ENCODE measurements at regions not wholly inside any gene's neighbourhood (a gene's known extent, or its start where the extent isn't known, plus 50 kb on each side); places are given as distances from the start of the nearest gene placed in this dataset.

DNA sequence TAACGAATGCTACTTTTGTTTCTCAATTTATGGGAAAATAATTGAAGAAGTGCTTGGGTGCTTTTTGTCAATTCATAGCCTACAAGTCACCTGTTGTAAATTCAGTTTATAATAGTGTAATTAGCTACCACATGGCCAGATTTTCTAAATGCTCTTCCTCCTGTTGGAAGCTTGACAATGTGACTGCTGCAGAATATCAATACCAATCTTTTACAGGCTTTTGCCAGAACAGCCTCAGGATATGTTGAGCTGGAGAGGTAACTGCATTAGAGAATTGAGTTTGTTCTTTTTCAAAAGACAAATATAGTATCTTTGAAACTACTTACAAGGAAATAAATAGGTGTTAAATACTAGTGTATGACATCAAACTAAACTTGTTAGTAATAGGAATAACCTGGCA lies 277.8 kb downstream of the POU4F1 start:
- DNase-seq, result no peak

DNA sequence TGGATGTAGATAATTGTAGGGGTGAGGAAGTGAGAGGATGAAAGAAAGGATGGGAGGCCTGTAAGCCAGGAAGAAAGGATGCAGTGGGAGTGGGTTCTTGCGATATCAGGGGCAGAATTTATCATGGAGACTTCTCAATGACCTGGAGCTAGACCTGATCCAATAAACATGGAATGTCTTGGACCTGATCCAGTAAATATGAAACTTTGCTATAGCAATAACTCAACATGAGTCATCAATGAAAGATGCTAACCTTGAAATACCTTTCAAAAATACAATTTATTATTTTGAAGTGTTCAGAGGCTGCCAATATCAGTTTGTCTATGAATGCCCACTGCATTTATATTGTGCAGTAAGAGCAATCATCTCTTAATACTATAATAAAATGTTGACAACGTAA lies 279.5 kb downstream of the POU4F1 start:
- no peak for DNase-seq

DNA sequence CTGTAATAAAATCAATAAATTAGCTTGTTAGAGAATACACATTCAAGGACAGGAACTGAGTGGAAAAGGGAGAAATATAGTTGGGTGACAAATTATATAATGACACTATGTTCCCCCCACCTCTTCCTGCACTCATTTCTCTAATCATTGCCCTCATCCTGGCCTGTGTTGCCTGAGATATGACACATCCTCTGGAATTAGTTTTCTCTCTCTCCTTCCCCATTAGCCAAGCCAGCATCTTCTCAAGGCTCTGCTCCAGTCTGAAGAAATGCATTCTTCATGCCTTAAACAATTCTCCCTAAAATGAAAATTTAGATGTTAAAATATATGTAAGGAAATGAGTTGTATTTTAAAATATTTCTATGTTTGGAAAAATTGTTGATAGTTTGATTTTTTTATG lies 280.3 kb downstream of the POU4F1 start:
- no peak for DNase-seq

DNA sequence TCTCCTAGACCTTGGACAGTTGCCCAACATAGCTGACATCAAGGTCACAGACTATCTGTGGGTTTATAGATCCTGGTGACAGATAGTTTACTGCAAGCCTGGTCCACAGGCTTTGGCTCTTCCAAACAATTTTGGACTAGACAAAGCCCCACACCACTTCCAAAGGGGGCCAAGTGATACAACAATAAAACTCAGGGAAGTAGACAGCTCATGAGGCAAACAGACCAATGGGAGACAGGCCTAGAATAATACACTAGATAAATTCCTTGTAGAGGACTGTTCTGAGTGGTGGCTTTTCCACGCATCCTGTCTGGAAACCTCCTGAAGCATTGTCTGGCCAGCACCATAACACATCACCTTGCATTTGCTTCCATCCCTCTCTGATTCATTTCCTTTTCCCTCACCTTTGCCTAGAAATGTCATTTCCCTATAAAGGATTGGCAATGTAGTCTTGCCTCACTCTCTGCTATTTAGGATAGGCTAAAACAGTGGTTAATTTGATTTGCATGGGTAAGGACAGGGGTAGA lies 284.2 kb downstream of the POU4F1 start:
- no peak for DNase-seq

DNA sequence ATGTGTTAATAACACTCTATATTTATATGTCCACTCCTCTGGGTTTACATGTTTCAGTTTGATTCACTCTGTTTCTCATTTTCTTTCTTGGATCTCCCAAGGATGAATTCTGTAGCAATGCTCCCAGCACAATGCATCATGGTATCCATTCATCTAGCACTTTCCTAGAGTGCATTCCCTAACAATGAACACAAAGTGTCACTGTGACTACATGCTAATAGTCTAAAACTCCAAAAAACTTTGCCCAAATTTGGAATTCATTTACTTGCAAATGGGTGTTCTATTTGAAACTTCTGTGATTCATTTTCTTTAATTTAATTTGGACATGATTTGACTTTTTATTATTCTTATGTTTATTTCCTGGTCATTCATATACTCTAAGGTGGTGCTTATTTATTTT lies 286.3 kb downstream of the POU4F1 start:
- DNase-seq, result no peak

DNA sequence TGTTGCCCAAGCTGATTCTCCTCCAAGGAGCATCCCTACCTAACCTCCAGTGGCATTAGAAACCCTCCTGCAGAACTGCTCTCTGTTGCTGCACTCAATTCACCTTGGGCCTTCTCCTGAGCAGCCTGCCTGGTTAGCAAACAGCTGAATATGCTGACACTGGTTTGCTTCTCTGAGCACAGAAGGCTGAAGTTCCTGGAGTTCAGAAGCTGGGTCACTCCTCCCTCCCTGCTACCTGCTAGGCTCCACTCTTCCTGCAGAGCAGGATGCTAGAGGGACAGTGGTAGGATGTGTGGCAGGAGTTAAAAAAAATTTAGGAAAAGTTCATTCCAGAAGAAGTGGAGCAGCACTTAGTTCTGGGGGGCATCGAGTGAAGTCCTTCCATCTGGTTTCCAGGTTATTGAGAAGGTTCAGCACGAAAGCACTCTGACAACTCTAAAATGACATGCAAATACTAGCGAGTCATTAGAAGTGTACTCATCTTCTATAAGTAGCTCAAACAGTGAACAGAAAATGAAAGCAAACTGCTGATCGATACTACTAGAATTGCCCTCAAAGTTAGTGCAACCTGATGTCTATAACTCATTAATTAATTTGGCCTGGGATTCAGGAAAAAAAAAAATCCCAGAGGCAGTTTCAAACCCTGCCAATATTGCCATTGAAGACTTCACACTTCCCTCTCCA lies 293.7 kb downstream of the POU4F1 start:
- DNase-seq, result no peak

DNA sequence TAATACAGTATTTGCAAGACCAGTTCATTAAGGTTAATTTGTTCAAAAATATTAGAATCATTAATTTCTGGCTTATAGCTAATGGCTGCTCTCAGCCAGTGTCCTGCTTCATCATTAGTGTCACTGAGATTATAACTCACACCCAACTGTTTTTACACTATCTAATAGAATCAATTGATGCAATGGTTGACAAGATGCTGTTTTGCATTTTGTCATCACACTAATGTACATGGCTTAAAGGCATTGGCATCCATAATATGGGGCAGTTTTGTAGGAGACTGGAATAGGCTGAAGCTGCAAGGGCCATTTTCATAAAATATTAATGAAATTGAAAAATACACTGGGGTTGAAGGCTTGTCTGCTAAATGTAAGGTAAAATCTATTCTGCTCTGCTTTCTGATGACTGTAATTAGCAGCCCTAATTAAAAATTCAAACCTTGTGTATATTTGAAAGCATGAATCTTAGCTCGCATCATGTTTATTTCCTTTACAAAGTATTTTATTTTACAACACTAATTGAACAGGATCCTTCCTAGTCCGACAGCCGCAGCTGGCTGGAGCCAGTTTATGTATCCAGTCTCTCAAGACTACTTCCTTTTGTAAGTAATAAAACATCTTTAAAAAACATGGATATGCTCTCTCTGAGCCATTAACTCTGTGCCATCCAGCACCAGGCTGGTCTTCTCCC lies 296.7 kb downstream of the POU4F1 start:
- DNase-seq, result no peak

DNA sequence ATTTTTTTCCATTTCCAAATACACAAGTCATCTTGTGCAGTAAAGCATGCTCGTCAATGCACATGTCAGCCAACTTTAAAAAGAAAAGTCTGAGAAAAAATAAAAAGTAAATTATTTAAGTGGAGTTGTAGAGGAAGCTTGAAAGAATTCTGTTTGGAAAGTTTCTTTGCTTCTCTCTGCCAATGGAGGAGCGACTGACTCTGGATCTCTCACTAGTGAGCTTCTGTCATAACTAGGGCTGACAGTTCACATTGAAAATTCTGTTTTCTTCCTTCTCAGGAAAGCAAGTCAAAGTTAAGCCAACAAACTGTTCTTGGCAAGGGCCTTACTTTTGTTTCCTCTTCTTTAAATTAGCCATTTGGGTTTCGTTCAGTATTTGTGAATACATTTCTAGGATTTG lies 298.2 kb downstream of the POU4F1 start:
- no peak for DNase-seq

DNA sequence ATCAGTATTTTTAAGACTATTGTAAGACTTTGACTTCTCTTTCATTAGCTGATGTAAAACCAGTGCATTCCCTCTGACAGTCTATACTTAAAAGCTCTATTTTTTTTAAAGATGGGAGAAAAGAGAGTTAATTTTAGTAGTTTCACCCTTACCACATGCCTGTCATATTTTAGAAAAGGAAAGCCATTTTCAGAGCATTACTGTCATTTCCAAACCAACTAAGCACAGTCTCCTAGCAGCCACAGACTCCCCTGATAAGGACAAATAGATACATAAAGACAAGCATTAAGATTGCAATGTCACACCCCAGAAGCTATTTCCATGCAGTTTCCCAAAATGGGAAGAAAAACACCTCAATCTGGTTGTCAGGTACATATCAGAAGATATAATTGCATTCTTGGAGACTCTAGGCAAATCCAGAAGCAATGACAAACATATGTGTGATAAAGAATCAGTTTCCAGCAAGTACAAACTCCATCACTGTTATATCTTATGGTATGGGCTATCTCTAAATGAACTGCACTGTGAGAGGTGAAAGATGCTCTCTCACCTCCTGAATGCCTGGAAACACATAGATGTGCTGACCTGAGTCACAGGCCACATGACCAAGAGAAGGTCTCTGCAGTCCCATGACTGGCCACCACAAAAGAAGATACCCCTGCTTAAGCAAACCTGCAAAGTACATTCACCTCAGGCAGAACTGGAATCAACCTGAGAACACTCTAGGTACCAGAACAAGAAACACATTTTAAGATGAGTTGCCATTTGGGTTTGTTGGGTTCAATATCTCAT lies 303.3 kb downstream of the POU4F1 start:
- DNase-seq, result no peak

DNA sequence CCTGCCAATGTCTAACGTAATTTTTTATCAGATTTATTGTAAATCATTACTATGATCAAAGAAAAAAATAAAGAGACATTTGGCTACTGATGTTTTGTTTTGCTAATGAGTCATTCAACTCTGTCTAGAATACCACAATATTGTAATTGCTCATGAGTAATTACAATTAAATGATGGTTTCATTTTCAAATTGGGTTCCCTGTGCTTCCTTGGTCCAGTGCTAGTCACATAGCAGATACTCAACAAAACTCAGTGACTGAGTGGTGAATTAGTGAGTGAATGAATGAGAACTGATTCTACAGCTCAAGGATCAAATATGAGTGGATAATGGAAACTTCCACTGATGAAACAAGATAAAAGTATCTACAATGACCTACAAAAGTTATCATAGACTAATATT lies 304.7 kb downstream of the POU4F1 start:
- no peak for DNase-seq

DNA sequence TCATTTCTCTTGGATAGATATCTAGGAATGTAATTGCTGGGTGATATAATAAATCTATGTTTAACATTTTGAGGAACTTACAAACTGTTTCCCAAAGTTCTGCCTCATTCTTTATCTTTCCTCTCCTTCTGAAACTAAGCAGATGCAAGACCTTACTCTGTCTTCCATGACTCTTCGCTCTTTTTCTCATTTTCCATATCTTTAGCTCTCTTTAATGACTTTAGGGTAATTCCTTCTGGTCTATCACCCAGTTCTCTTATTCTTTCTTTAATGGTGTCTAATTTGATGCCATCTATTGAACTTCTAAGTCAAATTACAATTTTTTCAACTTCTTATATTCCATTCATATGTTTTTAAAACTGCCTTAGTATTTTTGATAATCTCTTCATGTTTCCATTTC lies 316.6 kb downstream of the POU4F1 start:
- DNase-seq, result no peak

DNA sequence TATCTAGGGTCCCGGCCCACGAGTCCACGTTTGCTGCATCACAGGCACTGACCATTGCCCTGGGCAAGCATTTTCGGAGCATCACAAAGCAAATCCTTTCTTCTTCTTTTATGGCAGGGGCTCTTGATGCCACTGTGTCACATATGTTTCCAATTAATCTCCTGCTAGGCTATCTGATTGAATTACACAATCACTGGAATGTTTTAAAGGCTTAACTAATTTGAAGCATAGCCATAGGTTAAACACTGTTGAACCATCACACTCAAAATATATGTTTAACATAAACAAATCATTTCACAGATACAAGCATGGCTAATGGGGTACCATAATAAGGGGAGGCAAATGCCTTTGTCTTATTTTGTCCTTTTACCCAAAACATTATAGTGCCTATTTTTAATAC lies 338.3 kb downstream of the POU4F1 start:
- no peak for DNase-seq

DNA sequence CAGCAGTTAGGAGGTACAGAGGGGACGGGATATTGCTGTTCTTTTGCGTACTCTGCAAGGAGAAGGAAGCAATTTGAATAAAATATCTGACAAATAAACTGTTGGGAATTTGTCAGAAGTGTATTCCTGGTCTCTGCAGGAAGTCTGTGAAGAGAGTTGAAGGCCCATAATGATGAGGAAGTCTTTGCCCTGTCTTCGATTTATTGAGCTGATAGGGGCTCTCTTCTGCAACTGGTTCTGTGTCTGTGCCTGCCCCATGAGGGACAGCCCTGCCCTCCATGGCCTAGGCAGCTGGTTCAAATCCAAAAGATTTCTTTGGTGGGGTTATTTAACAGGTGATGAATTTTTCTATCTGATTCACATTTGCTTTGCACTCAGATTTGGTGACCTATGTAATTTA lies 339.7 kb upstream of the EDNRB start:
- DNase-seq, result no peak

DNA sequence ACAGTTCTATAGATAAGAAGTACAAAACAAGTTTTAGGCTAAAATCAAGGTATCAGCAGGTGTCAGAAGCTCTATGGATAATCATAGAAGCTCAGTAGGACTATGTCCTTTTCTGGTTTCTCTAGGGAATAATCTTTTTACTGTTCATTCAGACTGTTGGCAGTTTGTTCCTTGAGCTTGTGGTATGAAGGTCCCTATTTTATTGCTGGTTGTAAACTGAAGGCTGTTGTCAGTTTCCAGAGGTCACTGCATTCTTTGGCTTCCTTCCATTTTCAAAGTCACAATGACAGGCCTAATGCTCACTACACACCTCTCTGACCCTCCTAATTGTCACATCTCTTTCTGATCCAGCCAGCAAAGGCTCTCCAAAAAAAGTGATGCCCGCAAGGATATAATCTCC lies 337.9 kb upstream of the EDNRB start:
- DNase-seq, result no peak

DNA sequence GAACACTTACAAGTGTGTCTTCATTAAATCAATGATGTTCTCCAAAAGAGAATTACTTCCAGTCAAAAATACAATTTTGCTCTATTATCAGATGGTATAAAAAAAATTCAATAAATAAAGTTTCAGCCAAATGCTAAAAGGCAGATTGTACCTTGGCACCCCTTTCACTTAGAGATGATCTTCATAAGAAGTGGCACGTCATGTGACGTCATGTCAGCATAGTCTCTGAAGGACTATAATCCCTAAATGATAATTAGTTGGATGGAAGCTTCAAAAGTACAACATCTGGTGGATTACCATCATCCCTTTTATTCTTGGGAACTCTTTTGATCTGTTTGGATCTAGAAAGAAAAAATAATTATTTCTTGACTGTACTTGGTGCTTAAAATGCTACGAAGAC lies 335.5 kb upstream of the EDNRB start:
- DNase-seq, result no peak

DNA sequence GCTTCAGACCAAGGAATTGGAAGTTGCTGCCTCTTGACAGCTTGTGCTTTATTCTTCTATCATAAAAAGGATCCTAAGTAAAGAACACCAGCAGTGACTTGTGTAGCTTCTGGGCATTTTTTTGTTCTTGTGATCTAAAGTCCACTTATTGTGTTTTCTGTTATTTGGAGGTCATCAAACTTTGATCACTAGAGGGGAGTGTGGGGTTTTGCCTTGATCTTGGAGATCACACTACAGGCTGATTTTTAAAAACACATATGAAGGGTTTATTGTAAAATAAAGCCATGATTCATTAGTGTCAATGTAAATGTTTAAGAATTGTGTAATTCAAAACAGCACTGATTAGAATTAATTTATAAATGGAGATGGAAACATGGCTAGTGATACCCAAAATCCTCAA lies 328.7 kb upstream of the EDNRB start:
- DNase-seq, result no peak

DNA sequence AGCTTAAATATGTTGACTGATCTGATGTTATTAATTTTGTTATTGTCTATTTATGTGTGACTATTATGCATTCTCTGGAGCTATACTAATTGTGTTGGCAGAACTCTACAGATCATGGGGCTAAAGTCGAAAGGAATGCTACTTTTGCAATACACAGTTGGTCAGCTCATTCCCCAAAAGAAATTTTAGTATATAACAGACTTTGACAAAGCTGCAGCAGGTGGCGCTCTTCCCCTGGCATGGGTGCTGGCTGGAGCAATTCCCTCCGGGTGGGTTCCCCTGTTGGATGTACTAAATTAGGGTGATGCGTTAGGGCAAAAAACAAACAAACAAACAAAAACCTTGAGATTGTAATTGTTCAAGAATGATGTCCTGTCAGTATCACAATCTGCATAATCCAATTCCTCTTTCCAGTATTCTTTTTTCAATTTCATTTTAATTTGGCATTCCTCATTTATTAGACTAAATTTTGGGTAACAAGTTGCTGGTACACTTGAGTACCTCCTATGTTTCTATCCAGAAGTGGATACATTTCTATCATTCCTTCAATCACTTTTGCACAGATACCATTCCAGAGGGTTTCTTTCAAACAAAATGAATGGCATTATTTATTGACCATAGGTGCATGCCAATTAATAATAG lies 322.8 kb upstream of the EDNRB start:
- DNase-seq, result no peak

DNA sequence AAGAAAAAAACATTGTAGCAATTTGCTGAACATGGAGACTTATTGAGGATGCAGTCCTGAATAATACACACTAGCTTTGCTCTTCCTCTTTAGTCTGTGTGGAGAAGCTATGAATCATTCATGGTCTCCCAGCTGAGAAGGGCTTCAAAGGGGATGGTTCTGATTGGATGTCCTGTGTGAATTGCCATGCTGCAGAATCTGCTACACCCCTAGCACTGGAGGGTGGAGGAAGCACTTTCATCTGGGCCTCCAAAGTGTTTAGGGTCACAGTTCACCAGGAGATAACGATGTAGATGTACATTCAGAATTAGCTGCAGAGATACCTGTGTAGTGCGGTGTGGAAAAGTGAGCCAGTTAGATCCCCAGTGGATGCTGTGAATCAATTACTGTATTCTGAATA lies 321.1 kb upstream of the EDNRB start:
- DNase-seq, result no peak

DNA sequence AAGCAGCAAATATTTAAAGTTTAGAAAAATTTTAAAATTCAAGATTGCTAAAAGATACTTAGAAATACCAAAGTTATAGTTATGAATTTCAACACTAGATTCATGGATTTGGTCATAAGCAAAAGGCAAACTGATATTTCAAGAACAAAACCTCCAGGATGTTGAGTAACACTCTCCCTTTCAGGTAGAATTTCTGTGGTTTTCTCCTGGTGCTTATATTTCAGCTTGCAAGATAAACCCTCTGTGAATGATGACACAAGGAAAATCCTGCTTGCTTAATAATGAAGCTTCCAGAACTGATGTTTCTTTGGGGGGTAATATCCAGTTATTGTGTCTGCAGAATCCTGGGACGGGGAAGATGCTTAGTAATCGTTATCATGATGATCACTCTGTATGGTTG lies 320.3 kb upstream of the EDNRB start:
- no peak for DNase-seq

DNA sequence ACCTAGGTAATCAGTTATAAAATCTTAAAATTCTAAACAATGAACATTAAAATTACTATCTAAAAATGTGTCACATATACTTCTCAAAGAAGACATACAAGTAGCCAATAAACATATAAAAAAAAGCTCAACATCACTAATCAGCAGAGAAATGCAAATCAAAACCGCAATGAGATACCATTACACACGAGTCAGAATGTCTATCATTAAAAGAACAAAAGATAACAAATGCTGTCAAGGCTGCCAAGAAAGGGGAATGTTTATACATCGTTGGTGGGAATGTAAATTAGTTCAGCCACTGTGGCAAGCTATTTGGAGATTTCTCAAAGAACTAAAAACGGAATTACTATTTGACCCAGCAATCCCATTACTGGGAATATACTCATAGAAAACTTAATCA lies 310.3 kb upstream of the EDNRB start:
- no peak for DNase-seq

DNA sequence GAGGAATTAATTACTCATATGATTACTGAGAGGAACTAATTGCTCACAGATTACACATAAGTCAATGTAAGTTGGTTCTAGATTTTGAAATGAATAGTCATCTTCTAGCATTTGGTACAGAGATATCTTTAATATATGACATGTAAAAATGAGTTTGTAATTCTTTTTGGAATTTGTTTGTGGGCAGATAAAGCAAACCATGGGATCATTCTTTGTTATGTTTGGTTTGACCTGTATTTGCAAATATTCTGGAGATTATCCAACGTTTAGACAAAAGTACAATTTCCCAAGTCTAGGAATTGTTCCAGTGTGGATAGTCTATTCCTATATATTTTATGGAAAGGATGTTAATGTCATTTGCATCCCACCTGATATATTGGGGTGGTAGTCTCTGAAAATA lies 309.6 kb upstream of the EDNRB start:
- no peak for DNase-seq

DNA sequence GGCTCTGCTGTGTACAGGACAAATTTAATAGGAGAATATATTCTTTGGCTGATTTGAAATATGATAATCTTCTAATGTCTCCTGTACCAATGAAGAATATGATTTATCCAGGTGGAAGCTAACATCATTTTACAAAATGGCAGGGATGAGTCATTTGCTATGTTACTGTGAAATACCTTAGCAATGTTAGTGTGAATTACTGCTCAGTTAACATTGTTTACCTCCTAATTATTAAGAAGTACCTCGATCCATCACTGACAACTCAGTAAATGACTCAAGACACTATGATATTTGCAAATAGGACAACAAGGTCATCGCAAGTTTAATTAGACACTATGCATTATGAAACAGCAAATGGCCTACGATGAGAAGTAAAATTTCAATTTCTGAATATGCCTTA lies 309.1 kb upstream of the EDNRB start:
- no peak for DNase-seq

DNA sequence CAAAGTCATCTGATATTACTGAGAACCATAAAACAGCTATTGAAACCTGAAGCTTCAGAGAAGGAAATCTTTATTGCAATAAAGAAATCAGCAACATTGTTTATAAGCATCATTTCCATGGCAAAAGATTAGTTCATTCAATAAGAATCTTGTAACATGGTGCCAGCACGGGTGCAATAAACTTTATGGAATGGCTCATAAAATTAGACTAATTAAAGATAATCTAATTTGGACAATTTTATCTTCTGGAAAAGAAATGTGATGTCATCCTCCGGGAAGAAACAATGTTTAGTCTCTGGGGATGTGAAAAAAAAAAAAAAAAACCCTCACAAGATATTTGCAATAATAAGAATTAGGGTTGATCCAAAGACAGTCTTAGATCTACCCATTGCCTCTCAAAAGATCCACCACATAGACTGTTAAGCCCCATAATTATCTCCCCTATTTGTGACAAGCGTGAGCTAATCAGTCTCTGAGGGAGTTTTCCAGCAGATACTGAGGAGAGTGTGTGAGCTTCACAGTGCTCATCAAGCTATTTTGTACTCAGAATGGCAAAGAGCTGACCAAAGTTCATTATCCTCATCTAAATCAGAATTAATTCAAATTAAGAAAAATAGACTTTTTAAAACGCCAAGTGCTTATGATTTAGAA lies 297.0 kb upstream of the EDNRB start:
- DNase-seq, result no peak
